DND-41 (cell line): ENCODE measurements at regions not wholly inside any gene's neighbourhood (a gene's known extent, or its start where the extent isn't known, plus 50 kb on each side); places are given as distances from the start of the nearest gene placed in this dataset.

Experiments
- EZH2 ChIP-seq: IDR thresholded peaks from 3 replicates; pipeline ENCODE4 v1.6.1; 2012; ENCODE audit warnings: borderline replicate concordance, low read depth, mild to moderate bottlenecking, moderate library complexity, low read length, inconsistent platforms; ENCODE audit not compliant: severe bottlenecking
- TF ChIP-seq, protein P1 (sequence below): IDR thresholded peaks from 2 replicates; pipeline ENCODE4 v1.5.1; 2012; ENCODE audit warnings: borderline replicate concordance, low read length, moderate library complexity, mild to moderate bottlenecking; ENCODE audit not compliant: poor library complexity, severe bottlenecking; ENCODE audit errors: extremely low read depth

DNA sequence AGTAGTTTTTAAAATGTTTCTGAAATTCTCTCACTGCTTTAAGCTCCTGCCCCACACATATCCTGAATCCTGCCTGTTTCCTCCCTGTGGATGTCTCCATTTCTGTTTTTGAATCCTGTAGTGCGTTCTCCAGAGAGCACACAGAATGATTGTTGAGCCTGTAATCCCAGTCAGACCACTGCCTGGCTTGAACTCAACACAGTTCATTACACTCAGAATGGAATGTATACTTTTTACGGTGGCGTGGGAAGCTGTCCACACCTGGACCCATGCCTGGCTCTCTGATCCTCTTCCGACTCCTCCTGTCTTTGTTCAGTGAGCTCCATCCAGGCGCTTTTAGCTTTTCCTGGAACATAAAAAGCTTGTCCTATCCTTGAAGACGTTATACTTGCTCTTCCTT is 1217.0 kb upstream of the PRKX start:
- TF ChIP-seq, protein P1, sequence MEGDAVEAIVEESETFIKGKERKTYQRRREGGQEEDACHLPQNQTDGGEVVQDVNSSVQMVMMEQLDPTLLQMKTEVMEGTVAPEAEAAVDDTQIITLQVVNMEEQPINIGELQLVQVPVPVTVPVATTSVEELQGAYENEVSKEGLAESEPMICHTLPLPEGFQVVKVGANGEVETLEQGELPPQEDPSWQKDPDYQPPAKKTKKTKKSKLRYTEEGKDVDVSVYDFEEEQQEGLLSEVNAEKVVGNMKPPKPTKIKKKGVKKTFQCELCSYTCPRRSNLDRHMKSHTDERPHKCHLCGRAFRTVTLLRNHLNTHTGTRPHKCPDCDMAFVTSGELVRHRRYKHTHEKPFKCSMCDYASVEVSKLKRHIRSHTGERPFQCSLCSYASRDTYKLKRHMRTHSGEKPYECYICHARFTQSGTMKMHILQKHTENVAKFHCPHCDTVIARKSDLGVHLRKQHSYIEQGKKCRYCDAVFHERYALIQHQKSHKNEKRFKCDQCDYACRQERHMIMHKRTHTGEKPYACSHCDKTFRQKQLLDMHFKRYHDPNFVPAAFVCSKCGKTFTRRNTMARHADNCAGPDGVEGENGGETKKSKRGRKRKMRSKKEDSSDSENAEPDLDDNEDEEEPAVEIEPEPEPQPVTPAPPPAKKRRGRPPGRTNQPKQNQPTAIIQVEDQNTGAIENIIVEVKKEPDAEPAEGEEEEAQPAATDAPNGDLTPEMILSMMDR: no peak
- no peak for TF ChIP-seq EZH2
